A549 (cell line): ENCODE measurements at regions not wholly inside any gene's neighbourhood (a gene's known extent, or its start where the extent isn't known, plus 50 kb on each side); places are given as distances from the start of the nearest gene placed in this dataset.

Experiments
- POLR2A ChIP-seq: IDR thresholded peaks from 2 replicates; pipeline ENCODE4 v1.6.1; 2012; ENCODE audit warnings: mild to moderate bottlenecking, low read length
- RNF2 ChIP-seq: fragments of 200-600 bp; sonication (generic); IDR thresholded peaks from 2 replicates; pipeline ENCODE4 v1.6.1; 2016; ENCODE audit warnings: low read depth, mild to moderate bottlenecking, antibody characterized with exemption, moderate library complexity, borderline replicate concordance
- TF ChIP-seq, protein P1 (sequence below): fragments of 200-600 bp; sonication (generic); IDR thresholded peaks from 2 replicates; pipeline ENCODE4 v1.6.1; 2016; ENCODE audit warnings: antibody characterized with exemption, mild to moderate bottlenecking, moderate library complexity
- TF ChIP-seq, protein P2 (sequence below): fragments of >200 bp; sonication (Bioruptor Twin); formaldehyde crosslinking; IDR thresholded peaks from 3 replicates; pipeline ENCODE4 v1.5.1; 2016

DNA sequence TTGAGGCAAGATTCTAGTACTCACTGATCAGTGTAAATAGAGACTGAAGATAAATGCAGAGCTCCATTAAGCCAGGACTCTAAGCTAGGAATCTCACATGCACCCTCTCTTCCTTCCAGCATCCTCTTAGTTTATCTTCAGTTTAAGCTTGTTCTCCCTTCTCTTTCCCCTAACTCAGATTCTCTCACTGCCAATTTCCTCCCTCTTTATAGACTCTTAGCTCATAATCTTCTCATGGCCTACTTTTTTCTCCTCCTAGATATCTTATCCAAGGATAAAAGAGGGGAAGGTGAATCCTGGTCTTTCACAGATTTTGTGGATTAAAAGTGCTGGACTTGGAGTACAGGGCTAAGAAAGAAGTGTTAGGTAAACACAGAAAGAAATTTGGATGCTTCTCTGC lies 108.9 kb upstream of the TENM3 start:
- TF ChIP-seq, protein P1, sequence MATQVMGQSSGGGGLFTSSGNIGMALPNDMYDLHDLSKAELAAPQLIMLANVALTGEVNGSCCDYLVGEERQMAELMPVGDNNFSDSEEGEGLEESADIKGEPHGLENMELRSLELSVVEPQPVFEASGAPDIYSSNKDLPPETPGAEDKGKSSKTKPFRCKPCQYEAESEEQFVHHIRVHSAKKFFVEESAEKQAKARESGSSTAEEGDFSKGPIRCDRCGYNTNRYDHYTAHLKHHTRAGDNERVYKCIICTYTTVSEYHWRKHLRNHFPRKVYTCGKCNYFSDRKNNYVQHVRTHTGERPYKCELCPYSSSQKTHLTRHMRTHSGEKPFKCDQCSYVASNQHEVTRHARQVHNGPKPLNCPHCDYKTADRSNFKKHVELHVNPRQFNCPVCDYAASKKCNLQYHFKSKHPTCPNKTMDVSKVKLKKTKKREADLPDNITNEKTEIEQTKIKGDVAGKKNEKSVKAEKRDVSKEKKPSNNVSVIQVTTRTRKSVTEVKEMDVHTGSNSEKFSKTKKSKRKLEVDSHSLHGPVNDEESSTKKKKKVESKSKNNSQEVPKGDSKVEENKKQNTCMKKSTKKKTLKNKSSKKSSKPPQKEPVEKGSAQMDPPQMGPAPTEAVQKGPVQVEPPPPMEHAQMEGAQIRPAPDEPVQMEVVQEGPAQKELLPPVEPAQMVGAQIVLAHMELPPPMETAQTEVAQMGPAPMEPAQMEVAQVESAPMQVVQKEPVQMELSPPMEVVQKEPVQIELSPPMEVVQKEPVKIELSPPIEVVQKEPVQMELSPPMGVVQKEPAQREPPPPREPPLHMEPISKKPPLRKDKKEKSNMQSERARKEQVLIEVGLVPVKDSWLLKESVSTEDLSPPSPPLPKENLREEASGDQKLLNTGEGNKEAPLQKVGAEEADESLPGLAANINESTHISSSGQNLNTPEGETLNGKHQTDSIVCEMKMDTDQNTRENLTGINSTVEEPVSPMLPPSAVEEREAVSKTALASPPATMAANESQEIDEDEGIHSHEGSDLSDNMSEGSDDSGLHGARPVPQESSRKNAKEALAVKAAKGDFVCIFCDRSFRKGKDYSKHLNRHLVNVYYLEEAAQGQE: no peak
- TF ChIP-seq, protein P2, sequence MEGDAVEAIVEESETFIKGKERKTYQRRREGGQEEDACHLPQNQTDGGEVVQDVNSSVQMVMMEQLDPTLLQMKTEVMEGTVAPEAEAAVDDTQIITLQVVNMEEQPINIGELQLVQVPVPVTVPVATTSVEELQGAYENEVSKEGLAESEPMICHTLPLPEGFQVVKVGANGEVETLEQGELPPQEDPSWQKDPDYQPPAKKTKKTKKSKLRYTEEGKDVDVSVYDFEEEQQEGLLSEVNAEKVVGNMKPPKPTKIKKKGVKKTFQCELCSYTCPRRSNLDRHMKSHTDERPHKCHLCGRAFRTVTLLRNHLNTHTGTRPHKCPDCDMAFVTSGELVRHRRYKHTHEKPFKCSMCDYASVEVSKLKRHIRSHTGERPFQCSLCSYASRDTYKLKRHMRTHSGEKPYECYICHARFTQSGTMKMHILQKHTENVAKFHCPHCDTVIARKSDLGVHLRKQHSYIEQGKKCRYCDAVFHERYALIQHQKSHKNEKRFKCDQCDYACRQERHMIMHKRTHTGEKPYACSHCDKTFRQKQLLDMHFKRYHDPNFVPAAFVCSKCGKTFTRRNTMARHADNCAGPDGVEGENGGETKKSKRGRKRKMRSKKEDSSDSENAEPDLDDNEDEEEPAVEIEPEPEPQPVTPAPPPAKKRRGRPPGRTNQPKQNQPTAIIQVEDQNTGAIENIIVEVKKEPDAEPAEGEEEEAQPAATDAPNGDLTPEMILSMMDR: no peak
- TF ChIP-seq POLR2A: no peak
- no peak for TF ChIP-seq RNF2
